NOMO-1 (cell line): ENCODE measurements at regions not wholly inside any gene's neighbourhood (a gene's known extent, or its start where the extent isn't known, plus 50 kb on each side); places are given as distances from the start of the nearest gene placed in this dataset.
"Not testable (repeated sequence)": the region's sequence is repeated elsewhere in the genome, so short reads cannot be mapped to it uniquely, and the experiment has no call there.

Experiments used
- DNase-seq, 2 experiments: peaks; one replicate each; lab custom pipeline; 2025; ENCODE audit not compliant: unreplicated experiment in 2 of 2; lab: John Stamatoyannopoulos, UW

- no peak for DNase-seq
These were observed 86.8 kb upstream of the CHORDC1 start for GRCh38 chr11:90309693-90310092.

DNA sequence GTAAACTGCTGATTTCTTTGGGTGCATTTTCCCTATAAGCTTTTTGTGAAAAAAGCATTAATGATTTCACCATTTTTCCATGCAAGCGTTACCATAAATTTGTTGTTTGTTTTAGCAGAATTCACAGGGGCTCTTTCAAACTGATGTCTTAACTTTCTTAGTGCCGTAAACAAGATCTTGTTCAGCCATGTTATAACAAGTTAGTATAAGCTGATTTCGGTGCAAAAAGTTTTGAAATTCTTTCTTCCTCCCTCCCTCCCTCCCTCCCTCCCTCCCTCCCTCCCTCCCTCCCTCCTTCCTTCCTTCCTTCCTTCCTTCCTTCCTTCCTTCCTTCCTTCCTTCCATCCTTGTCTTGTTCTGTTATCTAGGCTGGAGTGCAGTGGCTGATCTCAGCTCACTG, 71.7 kb upstream of the CHORDC1 start:
- no peak for DNase-seq

GRCh38 chr11:90294091-90294490, 71.2 kb upstream of the CHORDC1 start:
- no peak for DNase-seq

GRCh38 chr11:90288212-90288821, 65.5 kb upstream of the CHORDC1 start:
- peak in 1 of 2 experiments; percentile 21 for DNase-seq

DNA sequence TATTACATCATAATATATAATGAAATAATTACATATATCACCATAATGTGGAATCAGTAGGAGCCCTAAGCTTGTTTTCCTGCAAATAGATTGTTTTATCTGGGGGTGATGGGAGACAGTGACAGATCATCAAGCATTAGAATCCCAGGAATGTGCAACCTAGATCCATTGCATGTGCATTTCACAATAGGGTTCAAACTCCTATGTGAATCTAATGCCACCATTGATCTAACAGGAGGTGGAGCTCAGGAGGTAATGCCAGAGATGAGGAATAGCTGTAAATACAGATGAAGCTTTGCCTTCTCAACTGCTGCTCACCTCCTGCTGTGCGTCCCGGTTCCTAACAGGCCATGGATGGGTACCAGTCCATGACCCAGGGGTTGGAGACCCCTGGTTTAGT, 63.8 kb upstream of the CHORDC1 start:
- DNase-seq, result no peak

DNA sequence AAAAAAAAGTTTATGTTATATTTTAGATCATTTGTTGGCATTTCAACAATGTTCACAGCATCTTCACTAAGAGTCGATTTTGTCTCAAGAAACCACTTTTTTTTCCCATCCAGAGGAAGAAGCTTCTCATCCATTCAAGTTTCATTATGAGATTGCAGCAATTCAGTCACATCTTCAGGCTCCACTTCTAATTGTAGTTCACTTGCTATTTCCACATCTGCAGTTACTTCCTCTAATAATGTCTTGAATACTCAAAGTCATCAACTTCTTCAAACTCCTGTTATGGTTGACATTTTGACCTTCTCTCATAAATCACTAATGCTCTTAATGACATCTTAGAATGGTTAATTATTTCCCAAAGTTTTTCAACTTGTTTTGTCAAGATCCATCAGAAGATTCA, 61.3 kb upstream of the CHORDC1 start:
- peak; percentile 37 to 85 for DNase-seq

DNA sequence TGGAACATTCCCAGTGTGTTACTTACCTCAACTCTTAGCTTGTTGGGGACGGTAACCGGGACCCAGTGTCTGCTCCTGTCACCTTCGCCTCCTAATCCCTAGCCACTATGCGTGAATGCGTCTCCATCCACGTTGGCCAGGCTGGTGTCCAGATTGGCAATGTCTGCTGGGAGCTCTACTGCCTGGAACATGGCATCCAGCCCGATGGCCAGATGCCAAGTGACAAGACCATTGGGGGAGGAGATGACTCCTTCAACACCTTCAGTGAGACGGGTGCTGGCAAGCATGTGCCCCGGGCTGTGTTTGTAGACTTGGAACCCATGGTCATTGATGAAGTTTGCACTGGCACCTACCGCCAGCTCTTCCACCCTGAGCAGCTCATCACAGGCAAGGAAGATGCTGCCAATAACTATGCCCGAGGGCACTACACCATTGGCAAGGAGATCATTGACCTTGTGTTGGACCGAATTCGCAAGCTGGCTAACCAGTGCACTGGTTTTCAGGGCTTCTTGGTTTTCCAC, 59.8 kb upstream of the CHORDC1 start:
- DNase-seq, result not testable (repeated sequence)

GRCh38 chr11:90274362-90274761, 51.5 kb upstream of the CHORDC1 start:
- no peak for DNase-seq
